ENCODE measurements at regions not wholly inside any gene's neighbourhood (a gene's known extent, or its start where the extent isn't known, plus 50 kb on each side); places are given as distances from the start of the nearest gene placed in this dataset.

DNA sequence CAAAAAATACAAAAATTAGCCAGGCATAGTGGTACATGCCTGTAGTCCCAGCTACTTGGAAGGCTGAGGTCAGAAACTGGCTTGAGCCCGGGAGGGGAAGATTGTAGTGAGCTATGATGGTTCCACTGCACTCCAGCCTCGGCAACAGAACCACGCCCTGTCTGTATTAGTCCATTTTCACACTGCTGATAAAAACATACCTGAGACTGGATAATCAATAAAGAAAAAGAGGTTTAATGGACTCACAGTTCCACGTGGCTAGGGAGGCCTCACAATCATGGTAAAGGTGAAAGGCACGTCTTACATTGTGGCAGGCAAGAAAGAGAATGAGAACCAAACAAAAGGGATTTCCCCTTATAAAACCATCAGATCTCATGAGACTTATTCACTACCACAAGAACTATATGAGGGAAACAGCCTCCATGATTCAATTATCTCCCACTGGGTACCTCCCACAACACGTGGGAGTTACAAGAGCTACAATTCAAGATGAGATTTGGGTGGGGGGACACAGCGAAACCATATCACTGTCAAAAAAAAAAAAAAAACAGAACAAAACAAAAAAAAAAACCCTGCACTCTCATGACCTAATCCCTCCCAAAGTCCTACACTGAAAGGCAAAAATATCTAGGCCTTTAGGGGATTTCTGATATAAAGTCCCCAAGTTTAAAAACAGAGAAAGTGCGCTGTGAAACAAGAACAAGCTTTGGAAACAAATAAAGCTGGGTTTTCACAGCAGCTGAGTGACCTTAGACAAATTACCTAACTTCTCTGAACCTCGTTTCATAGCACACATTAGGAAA lies 224.7 kb downstream of the IGSF11 start:
- Histone ChIP-seq H3K27ac (no peak overlapping the region), H3K4me3 (no peak overlapping the region), H3K4me1 (ENCODE audit: low read depth) (no peaks in the 10 kb centered on the region), H3K27me3 (no peaks in the 10 kb centered on the region), H3K36me3 (no peaks in the 10 kb centered on the region), H3K9me3 (ENCODE audit: low read depth) (no peaks in the 10 kb centered on the region)
- TF ChIP-seq CTCF (IDR thresholded peaks at IDR 0.05; ENCODE audit: low read depth, low read length) = no peak
- DNase-seq (ENCODE audit: low read depth in 1 of 2, low spot score in 1 of 2) = no peak

GRCh38 chr3:118810499-118811035 lies 224.1 kb downstream of the IGSF11 start:
- DNase-seq (ENCODE audit: low read depth in 1 of 2, low spot score in 1 of 2) = no peak
- no peak overlapping the region for H3K4me3 ChIP-seq
- H3K4me1 ChIP-seq (ENCODE audit: low read depth) = no peaks in the 10 kb centered on the region
- no peaks in the 10 kb centered on the region for H3K36me3 ChIP-seq
- H3K9me3 ChIP-seq (ENCODE audit: low read depth) = no peaks in the 10 kb centered on the region
- H3K27me3 ChIP-seq = no peaks in the 10 kb centered on the region
- TF ChIP-seq CTCF (IDR thresholded peaks at IDR 0.05; ENCODE audit: low read depth, low read length) = no peak
- no peak overlapping the region for H3K27ac ChIP-seq

DNA sequence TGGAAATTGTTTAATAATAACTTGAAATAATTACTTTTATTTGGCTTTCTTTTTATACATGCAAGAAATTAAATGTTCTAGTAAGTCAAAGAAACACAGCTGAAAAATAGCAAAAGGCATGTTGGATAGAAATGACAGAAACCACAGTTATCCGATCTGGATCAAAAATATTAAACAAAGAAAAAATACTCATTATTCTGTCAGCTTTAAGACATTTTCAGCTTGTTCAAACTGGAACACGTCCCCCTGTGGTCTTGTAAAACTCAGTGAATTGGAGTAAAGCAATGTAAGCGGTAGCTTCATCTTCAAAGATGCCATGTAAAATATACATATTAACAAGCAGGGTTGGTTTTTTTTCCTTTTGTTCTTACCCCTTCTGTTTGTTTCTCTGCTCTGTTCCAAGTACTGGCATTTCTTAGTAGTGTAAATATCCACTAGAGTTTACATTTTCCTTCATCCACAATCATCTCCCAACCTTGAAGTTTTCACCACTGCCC lies 223.4 kb downstream of the IGSF11 start:
- no peaks in the 10 kb centered on the region for H3K27me3 ChIP-seq
- no peaks in the 10 kb centered on the region for H3K36me3 ChIP-seq
- H3K9me3 ChIP-seq (ENCODE audit: low read depth) = no peaks in the 10 kb centered on the region
- DNase-seq (ENCODE audit: low read depth in 1 of 2, low spot score in 1 of 2) = no peak
- no peak for TF ChIP-seq CTCF (IDR thresholded peaks at IDR 0.05; ENCODE audit: low read depth, low read length)
- no peak overlapping the region for H3K27ac ChIP-seq
- H3K4me1 ChIP-seq (ENCODE audit: low read depth) = no peaks in the 10 kb centered on the region
- no peak overlapping the region for H3K4me3 ChIP-seq

GRCh38 chr3:118813472-118813871 lies 221.2 kb downstream of the IGSF11 start:
- Histone ChIP-seq H3K27ac (no peak overlapping the region), H3K27me3 (no peaks in the 10 kb centered on the region), H3K4me1 (ENCODE audit: low read depth) (peaks cover 2% of the 10 kb centered on the region), H3K4me3 (no peak overlapping the region), H3K9me3 (ENCODE audit: low read depth) (no peaks in the 10 kb centered on the region), H3K36me3 (no peaks in the 10 kb centered on the region)
- DNase-seq (ENCODE audit: low read depth in 1 of 2, low spot score in 1 of 2) = no peak
- no peak for TF ChIP-seq CTCF (IDR thresholded peaks at IDR 0.05; ENCODE audit: low read depth, low read length)

DNA sequence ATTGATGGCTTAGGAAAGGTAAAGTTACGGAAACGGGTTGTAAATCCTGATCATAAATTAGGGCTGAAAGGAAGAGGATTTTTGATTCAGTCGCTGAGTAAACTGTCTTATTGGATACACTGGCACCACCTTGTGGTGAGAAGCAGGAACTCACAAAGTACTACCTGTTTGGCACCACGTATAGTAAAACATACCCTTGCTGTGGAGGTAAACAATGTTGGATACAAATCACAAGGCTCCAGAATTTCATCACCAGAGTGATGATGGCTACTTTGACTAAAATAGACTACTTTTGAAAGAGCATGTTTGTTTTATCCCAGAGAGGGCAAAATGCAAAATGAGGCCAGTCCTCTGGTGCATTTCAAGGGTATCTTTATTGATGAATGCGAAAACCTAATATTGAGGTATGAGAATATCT lies 216.9 kb downstream of the IGSF11 start:
- Histone ChIP-seq H3K9me3 (ENCODE audit: low read depth) (no peaks in the 10 kb centered on the region), H3K36me3 (no peaks in the 10 kb centered on the region), H3K4me3 (no peak overlapping the region), H3K27ac (no peak overlapping the region), H3K27me3 (no peaks in the 10 kb centered on the region), H3K4me1 (ENCODE audit: low read depth) (peaks cover 2% of the 10 kb centered on the region)
- peak; percentile 65 to 70 for DNase-seq (ENCODE audit: low read depth in 1 of 2, low spot score in 1 of 2)
- peak; percentile 85 for TF ChIP-seq CTCF (IDR thresholded peaks at IDR 0.05; ENCODE audit: low read depth, low read length)

Measured in cardiac muscle cell (in vitro differentiated cells and primary cell).